ENCODE measurements at regions not wholly inside any gene's neighbourhood (a gene's known extent, or its start where the extent isn't known, plus 50 kb on each side); places are given as distances from the start of the nearest gene placed in this dataset.

GRCh38 chr7:118011652-118012051, 138.4 kb upstream of the CTTNBP2 start:
- TF ChIP-seq CTCF (IDR thresholded peaks at IDR 0.05; ENCODE audit: insufficient read depth, low read depth, low read length) (no peak), EZH2 (IDR thresholded peaks at IDR 0.05; ENCODE audit: insufficient read depth, low read length) (no peak)

Data from astrocyte (in vitro differentiated cells and primary cell).